ENCODE measurements at regions not wholly inside any gene's neighbourhood (a gene's known extent, or its start where the extent isn't known, plus 50 kb on each side); places are given as distances from the start of the nearest gene placed in this dataset.

DNA sequence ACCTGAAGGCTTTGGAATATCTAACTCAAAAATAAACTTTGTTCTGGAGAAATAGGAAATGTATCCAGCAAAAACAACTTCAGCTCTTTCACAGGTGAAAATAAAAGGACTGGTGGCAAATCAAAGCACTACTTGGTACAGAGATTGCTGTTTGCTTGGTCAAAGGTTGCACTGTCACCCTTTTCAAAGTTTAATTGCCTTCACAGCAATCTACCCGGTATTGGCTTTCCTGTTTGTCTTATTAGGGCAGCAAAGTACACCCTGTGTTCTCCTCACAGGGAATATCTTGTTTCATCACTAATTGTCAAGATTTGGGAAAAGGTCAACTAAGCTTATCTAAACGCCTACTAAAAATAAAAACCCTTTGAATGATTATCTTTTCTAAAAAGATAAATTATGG is 214.1 kb upstream of the ADCY2 start:
- no peak overlapping the region for H3K4me3 ChIP-seq (ENCODE audit: low read length)
- H3K4me1 ChIP-seq (ENCODE audit: insufficient read depth, low read length) = no peaks in the 10 kb centered on the region
- no peaks in the 10 kb centered on the region for H3K27me3 ChIP-seq (ENCODE audit: insufficient read depth, low read length)
- no peaks in the 10 kb centered on the region for H3K9me3 ChIP-seq (ENCODE audit: low read length)
- H3K36me3 ChIP-seq (ENCODE audit: insufficient read depth, low read length) = no peaks in the 10 kb centered on the region
- no peak overlapping the region for H2AFZ ChIP-seq (ENCODE audit: low read depth, low read length)

DNA sequence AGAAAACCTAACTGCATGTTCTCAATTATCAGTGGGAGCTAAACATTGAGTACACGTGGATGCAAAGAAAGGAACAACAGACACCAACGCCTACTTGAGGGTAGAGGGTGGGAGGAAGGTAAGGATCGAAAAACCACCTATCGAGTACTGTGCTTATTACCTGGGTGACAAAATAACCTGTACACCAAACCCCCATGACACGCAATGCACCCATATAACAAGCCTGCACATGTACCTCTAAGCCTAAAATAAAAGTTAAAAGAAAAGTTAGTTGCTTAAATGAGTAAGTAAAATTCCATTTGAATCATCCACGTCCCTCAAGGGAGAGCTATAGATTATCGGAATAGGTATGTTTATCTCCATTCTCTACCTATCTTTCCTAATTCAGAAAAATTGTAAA is 210.2 kb upstream of the ADCY2 start:
- no peaks in the 10 kb centered on the region for H3K36me3 ChIP-seq (ENCODE audit: insufficient read depth, low read length)

GRCh38 chr5:7186818-7187217 is 209.1 kb upstream of the ADCY2 start:
- Histone ChIP-seq H3K4me3 (ENCODE audit: low read length) (no peak overlapping the region), H3K36me3 (ENCODE audit: insufficient read depth, low read length) (no peaks in the 10 kb centered on the region), H3K9me3 (ENCODE audit: low read length) (no peaks in the 10 kb centered on the region), H2AFZ (ENCODE audit: low read depth, low read length) (no peak overlapping the region), H3K4me1 (ENCODE audit: insufficient read depth, low read length) (no peaks in the 10 kb centered on the region), H3K27me3 (ENCODE audit: insufficient read depth, low read length) (no peaks in the 10 kb centered on the region)

More for the DNA sequence above, 210.2 kb upstream of the ADCY2 start:
- H3K4me1 ChIP-seq (ENCODE audit: insufficient read depth, low read length) = no peaks in the 10 kb centered on the region
- no peak overlapping the region for H2AFZ ChIP-seq (ENCODE audit: low read depth, low read length)
- no peaks in the 10 kb centered on the region for H3K27me3 ChIP-seq (ENCODE audit: insufficient read depth, low read length)
- no peaks in the 10 kb centered on the region for H3K9me3 ChIP-seq (ENCODE audit: low read length)
- no peak overlapping the region for H3K4me3 ChIP-seq (ENCODE audit: low read length)

- H3K9me3 ChIP-seq (ENCODE audit: low read length) = no peaks in the 10 kb centered on the region
- no peak overlapping the region for H3K4me3 ChIP-seq (ENCODE audit: low read length)
- no peaks in the 10 kb centered on the region for H3K36me3 ChIP-seq (ENCODE audit: insufficient read depth, low read length)
- no peaks in the 10 kb centered on the region for H3K4me1 ChIP-seq (ENCODE audit: insufficient read depth, low read length)
- H2AFZ ChIP-seq (ENCODE audit: low read depth, low read length) = no peak overlapping the region
- no peaks in the 10 kb centered on the region for H3K27me3 ChIP-seq (ENCODE audit: insufficient read depth, low read length)
These were observed 205.2 kb upstream of the ADCY2 start for GRCh38 chr5:7190712-7191250.

GRCh38 chr5:7192016-7192415 is 203.9 kb upstream of the ADCY2 start:
- no peaks in the 10 kb centered on the region for H3K36me3 ChIP-seq (ENCODE audit: insufficient read depth, low read length)
- H2AFZ ChIP-seq (ENCODE audit: low read depth, low read length) = no peak overlapping the region
- no peaks in the 10 kb centered on the region for H3K27me3 ChIP-seq (ENCODE audit: insufficient read depth, low read length)
- H3K9me3 ChIP-seq (ENCODE audit: low read length) = no peaks in the 10 kb centered on the region
- no peak overlapping the region for H3K4me3 ChIP-seq (ENCODE audit: low read length)
- no peaks in the 10 kb centered on the region for H3K4me1 ChIP-seq (ENCODE audit: insufficient read depth, low read length)

DNA sequence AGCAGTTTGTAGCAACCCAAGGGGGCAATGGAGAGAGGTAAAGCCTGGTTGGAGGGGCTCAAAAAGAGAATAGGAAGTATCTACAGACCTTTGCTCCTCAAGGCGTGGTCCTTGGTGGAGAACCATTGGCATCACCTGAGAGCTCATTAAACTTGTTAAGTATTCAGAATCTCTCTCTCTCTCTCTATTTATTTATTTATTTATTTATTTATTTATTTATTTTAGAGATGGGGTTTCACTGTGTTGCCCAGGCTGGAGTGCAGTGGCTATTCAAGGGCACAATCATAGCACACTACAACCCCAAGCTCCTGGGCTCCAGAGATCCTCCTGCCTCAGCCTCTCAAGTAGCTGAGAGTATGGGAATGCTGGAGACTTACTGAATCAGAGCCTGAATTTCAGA is 193.1 kb upstream of the ADCY2 start:
- Histone ChIP-seq H3K27me3 (ENCODE audit: insufficient read depth, low read length) (no peaks in the 10 kb centered on the region), H3K9me3 (ENCODE audit: low read length) (peaks cover 3% of the 10 kb centered on the region), H3K4me3 (ENCODE audit: low read length) (no peak overlapping the region), H2AFZ (ENCODE audit: low read depth, low read length) (no peak overlapping the region), H3K36me3 (ENCODE audit: insufficient read depth, low read length) (no peaks in the 10 kb centered on the region), H3K4me1 (ENCODE audit: insufficient read depth, low read length) (no peaks in the 10 kb centered on the region)

DNA sequence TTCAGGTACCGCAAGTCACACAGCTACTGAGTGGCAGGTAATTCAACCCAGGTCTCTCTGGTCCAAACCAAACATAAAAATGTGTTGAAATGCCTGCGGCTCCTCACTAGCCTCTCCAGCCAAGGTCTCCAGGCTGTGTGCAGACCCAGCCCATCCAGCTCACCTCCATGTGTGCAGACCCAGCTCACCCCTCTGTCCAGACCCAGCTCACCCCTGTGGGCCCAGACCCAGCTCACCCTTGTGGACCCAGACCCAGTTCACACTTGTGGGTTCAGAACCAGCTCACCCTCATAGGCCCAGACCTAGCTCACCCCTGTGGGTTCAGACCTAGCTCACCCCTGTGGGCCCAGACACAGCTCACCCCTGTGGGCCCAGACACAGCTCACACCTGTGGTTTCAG is 188.0 kb upstream of the ADCY2 start:
- H2AFZ ChIP-seq (ENCODE audit: low read depth, low read length) = no peak overlapping the region
- H3K36me3 ChIP-seq (ENCODE audit: insufficient read depth, low read length) = no peaks in the 10 kb centered on the region
- H3K4me3 ChIP-seq (ENCODE audit: low read length) = no peak overlapping the region
- no peaks in the 10 kb centered on the region for H3K9me3 ChIP-seq (ENCODE audit: low read length)
- H3K27me3 ChIP-seq (ENCODE audit: insufficient read depth, low read length) = no peaks in the 10 kb centered on the region
- H3K4me1 ChIP-seq (ENCODE audit: insufficient read depth, low read length) = no peaks in the 10 kb centered on the region

DNA sequence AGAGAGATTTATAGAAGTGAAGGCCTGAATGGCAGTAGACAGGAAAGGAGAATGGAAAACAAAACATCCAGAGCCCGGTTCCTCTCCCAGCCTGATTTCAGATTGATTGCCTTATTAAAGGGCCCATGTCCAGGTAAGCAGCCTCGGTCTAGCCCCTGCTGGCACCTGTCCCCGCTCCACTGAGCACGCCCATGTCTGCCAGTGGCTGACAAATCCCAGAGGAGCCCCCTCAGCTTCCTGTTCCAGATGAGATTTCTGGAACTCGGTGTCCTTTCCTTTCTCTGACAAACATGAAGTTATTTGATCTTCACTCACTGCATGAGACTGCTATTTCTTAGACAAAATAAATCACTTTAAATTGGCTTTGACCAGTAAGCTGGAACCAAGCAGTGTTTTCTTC is 187.0 kb upstream of the ADCY2 start:
- H3K27me3 ChIP-seq (ENCODE audit: insufficient read depth, low read length) = no peaks in the 10 kb centered on the region
- H3K9me3 ChIP-seq (ENCODE audit: low read length) = no peaks in the 10 kb centered on the region
- no peak overlapping the region for H2AFZ ChIP-seq (ENCODE audit: low read depth, low read length)
- no peaks in the 10 kb centered on the region for H3K36me3 ChIP-seq (ENCODE audit: insufficient read depth, low read length)
- H3K4me3 ChIP-seq (ENCODE audit: low read length) = no peak overlapping the region
- H3K4me1 ChIP-seq (ENCODE audit: insufficient read depth, low read length) = no peaks in the 10 kb centered on the region

DNA sequence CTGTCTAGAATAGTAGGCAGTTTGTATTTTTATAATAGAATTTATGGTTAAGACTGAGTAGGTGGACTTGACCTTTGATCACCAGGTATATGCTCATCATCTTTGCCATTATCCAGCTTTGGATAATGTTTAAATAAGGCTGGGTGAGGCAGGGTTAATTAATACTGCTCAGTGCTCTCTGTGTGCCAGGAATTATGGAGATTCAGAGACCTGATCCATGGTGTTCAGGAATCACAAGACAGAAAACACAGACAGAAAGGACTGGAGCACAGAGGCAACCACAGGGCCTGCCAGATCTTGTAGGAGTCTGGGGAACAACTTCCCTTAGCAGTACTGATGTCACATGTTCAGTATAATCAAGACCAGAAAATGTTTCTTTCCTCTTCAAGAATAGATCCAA is 186.3 kb upstream of the ADCY2 start:
- Histone ChIP-seq H3K27me3 (ENCODE audit: insufficient read depth, low read length) (no peaks in the 10 kb centered on the region), H2AFZ (ENCODE audit: low read depth, low read length) (no peak overlapping the region), H3K9me3 (ENCODE audit: low read length) (no peaks in the 10 kb centered on the region), H3K4me1 (ENCODE audit: insufficient read depth, low read length) (no peaks in the 10 kb centered on the region), H3K36me3 (ENCODE audit: insufficient read depth, low read length) (no peaks in the 10 kb centered on the region), H3K4me3 (ENCODE audit: low read length) (no peak overlapping the region)

- Histone ChIP-seq H3K36me3 (ENCODE audit: insufficient read depth, low read length) (no peaks in the 10 kb centered on the region), H3K9me3 (ENCODE audit: low read length) (no peaks in the 10 kb centered on the region), H2AFZ (ENCODE audit: low read depth, low read length) (no peak overlapping the region), H3K4me1 (ENCODE audit: insufficient read depth, low read length) (no peaks in the 10 kb centered on the region), H3K27me3 (ENCODE audit: insufficient read depth, low read length) (no peaks in the 10 kb centered on the region), H3K4me3 (ENCODE audit: low read length) (no peak overlapping the region)
These were observed 185.4 kb upstream of the ADCY2 start for GRCh38 chr5:7210549-7210948.

GRCh38 chr5:7213525-7213924 is 182.4 kb upstream of the ADCY2 start:
- no peaks in the 10 kb centered on the region for H3K27me3 ChIP-seq (ENCODE audit: insufficient read depth, low read length)
- no peak overlapping the region for H2AFZ ChIP-seq (ENCODE audit: low read depth, low read length)
- no peaks in the 10 kb centered on the region for H3K36me3 ChIP-seq (ENCODE audit: insufficient read depth, low read length)
- H3K9me3 ChIP-seq (ENCODE audit: low read length) = no peaks in the 10 kb centered on the region
- H3K4me1 ChIP-seq (ENCODE audit: insufficient read depth, low read length) = no peaks in the 10 kb centered on the region
- H3K4me3 ChIP-seq (ENCODE audit: low read length) = no peak overlapping the region

DNA sequence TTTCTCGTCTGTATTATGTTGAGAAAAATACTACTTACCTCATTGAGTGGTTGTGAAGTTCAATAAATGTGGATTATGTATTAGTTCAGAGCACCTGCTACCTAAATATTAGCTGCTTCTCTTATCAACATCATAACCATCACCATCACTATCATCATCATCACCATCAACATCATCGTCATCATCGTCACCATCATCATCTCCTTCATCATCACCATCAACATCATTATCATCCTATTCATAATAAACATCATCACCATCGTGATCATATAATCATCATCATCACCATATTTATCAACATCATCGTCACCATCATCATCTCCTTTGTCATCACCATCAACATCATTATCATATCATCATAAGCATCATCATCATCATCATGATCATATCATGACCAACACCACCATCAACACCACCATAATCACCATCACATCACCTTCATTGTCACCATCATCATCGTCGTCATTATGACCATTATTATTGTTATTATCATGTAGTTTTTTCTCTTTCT is 181.0 kb upstream of the ADCY2 start:
- H3K36me3 ChIP-seq (ENCODE audit: insufficient read depth, low read length) = no peaks in the 10 kb centered on the region
- H3K4me3 ChIP-seq (ENCODE audit: low read length) = no peak overlapping the region
- H3K27me3 ChIP-seq (ENCODE audit: insufficient read depth, low read length) = no peaks in the 10 kb centered on the region

DNA sequence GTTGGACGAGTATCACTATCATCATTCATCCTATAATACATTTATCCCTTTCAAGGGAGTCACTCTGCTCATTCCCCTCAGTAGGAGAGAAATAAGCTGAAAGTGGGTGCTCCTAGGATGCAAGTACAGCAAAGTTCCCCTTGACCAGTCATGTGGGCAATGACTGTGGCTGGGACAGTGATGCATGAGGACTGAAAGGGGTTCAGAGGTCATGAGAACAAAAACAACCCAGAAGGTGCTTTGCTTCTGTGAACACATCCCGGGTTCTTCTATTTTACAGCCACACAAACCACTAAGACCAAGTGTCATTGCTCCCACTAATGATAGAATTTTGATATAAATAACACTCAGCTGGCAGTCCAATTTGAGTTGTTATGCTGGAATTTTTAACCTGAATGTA is 177.8 kb upstream of the ADCY2 start:
- no peaks in the 10 kb centered on the region for H3K36me3 ChIP-seq (ENCODE audit: insufficient read depth, low read length)
- H3K27me3 ChIP-seq (ENCODE audit: insufficient read depth, low read length) = no peaks in the 10 kb centered on the region

More for the DNA sequence above, 181.0 kb upstream of the ADCY2 start:
- Histone ChIP-seq H3K9me3 (ENCODE audit: low read length) (no peaks in the 10 kb centered on the region), H2AFZ (ENCODE audit: low read depth, low read length) (no peak overlapping the region), H3K4me1 (ENCODE audit: insufficient read depth, low read length) (no peaks in the 10 kb centered on the region)

GRCh38 chr5:7220156-7220555 is 175.8 kb upstream of the ADCY2 start:
- Histone ChIP-seq H3K9me3 (ENCODE audit: low read length) (no peaks in the 10 kb centered on the region), H3K4me3 (ENCODE audit: low read length) (no peak overlapping the region), H3K4me1 (ENCODE audit: insufficient read depth, low read length) (no peaks in the 10 kb centered on the region), H3K27me3 (ENCODE audit: insufficient read depth, low read length) (no peaks in the 10 kb centered on the region), H3K36me3 (ENCODE audit: insufficient read depth, low read length) (no peaks in the 10 kb centered on the region), H2AFZ (ENCODE audit: low read depth, low read length) (no peak overlapping the region)

More for the DNA sequence above, 177.8 kb upstream of the ADCY2 start:
- Histone ChIP-seq H3K4me1 (ENCODE audit: insufficient read depth, low read length) (no peaks in the 10 kb centered on the region), H3K9me3 (ENCODE audit: low read length) (no peaks in the 10 kb centered on the region), H3K4me3 (ENCODE audit: low read length) (no peak overlapping the region), H2AFZ (ENCODE audit: low read depth, low read length) (no peak overlapping the region)
